K562 (cell line): ENCODE measurements at regions not wholly inside any gene's neighbourhood (a gene's known extent, or its start where the extent isn't known, plus 50 kb on each side); places are given as distances from the start of the nearest gene placed in this dataset.

Source experiments
- ATAC-seq: fragments of 200-7000 bp; cut with Tn5 transposase; 3 replicates; pipeline ENCODE4 v1.9.1; 2020; ENCODE audit warnings: moderate library complexity
- BruUV-seq: library from RNA; stranded (reverse); fragments of 400-500 nt; replicated peaks from 2 replicates; lab custom pipeline; 2021; lab: Mats Ljungman, UMichigan
- CTCF ChIA-PET: fragments of 300-600 bp; formaldehyde crosslinking; extraction: SDS; loops from one replicate; lab custom pipeline; 2021; ENCODE audit warnings: low intra/inter-chr PET ratio; lab: Yijun Ruan, JAX
- POLR2A ChIA-PET: fragments of 300-600, 350-650 bp; sonication (Branson Sonifier 250); formaldehyde crosslinking; extraction: SDS; loops from one replicate; lab custom pipeline; 2021; ENCODE audit warnings: antibody characterized with exemption, inconsistent platforms; lab: Yijun Ruan, JAX
- DNase-seq, 4 experiments: peaks; one replicate each; pipeline versions ENCODE4 v3.0.0 to v3.0.0-alpha.2; 2011 to 2018; ENCODE audit warnings: low spot score in 3 of 4, mixed read lengths in 3 of 4; ENCODE audit errors: extremely low read depth in 1 of 4
- FAIRE-seq: peaks from 2 replicates; lab custom pipeline; 2011; peaks lifted over from hg19 to GRCh38; lab: Jason Lieb, UNC
- H2AFZ ChIP-seq: 2 replicates; pipeline ENCODE4 v1.6.0; 2011; ENCODE audit warnings: low read depth, low read length, control low read depth, inconsistent platforms
- H3K27ac ChIP-seq: fragments of 200-600 bp; 3 replicates; pipeline ENCODE4 v1.8.0; 2011; ENCODE audit warnings: low read depth, mild to moderate bottlenecking, control low read depth, inconsistent platforms, low read length, moderate library complexity, mixed read lengths; ENCODE audit errors: extremely low read depth
- H3K27me3 ChIP-seq, 2 experiments: fragments of 300-600 bp in 1 of 2; 2 replicates in 1 of 2; 3 replicates in 1 of 2; pipeline versions ENCODE4 v1.6.0 to v1.8.0; 2011; ENCODE audit warnings: inconsistent platforms in 2 of 2, low read length in 2 of 2, mild to moderate bottlenecking in 1 of 2, mixed read lengths in 1 of 2, moderate library complexity in 1 of 2; ENCODE audit not compliant: control insufficient read depth in 2 of 2, insufficient read depth in 2 of 2
- H3K36me3 ChIP-seq: fragments of 300-600 bp; 3 replicates; pipeline ENCODE4 v1.8.0; 2011; ENCODE audit warnings: mild to moderate bottlenecking, low read length, inconsistent platforms; ENCODE audit not compliant: control insufficient read depth, insufficient read depth
- H3K4me1 ChIP-seq, 2 experiments: fragments of 200-600 bp in 1 of 2; replicated peaks in 1 of 2; 2 replicates in 1 of 2; 3 replicates in 1 of 2; pipeline versions ENCODE4 v1.5.1 to v1.8.0; 2011; ENCODE audit warnings: inconsistent platforms in 2 of 2, low read length in 2 of 2, mild to moderate bottlenecking in 1 of 2, mixed read lengths in 1 of 2, moderate library complexity in 1 of 2; ENCODE audit not compliant: control insufficient read depth in 2 of 2, insufficient read depth in 2 of 2
- H3K4me2 ChIP-seq: 2 replicates; pipeline ENCODE4 v1.6.1; 2011; ENCODE audit warnings: low read length, control low read depth, inconsistent platforms, mixed read lengths; ENCODE audit not compliant: insufficient read depth
- H3K4me3 ChIP-seq: fragments of 200-600 bp; sonication (generic), shearing (Covaris generic); 2 replicates; pipeline ENCODE4 v1.5.1; 2016; ENCODE audit warnings: control low read depth, inconsistent platforms
- H3K79me2 ChIP-seq: fragments of 200-600 bp; 3 replicates; pipeline ENCODE4 v1.8.0; 2011; ENCODE audit warnings: low read length, inconsistent platforms; ENCODE audit not compliant: control insufficient read depth, insufficient read depth
- H3K9ac ChIP-seq, 2 experiments: 2 replicates each; pipeline versions ENCODE4 v1.6.0 to v1.6.1; 2011; ENCODE audit warnings: low read depth in 2 of 2, low read length in 2 of 2, control low read depth in 1 of 2, inconsistent platforms in 1 of 2, mild to moderate bottlenecking in 1 of 2, mixed read lengths in 1 of 2; ENCODE audit not compliant: insufficient read depth in 1 of 2
- H3K9me1 ChIP-seq: one replicate; pipeline ENCODE4 v1.6.0; 2011; ENCODE audit warnings: inconsistent platforms, mild to moderate bottlenecking, low read length, moderate library complexity; ENCODE audit not compliant: control insufficient read depth, insufficient read depth
- H3K9me3 ChIP-seq: replicated peaks from 2 replicates; pipeline ENCODE4 v1.5.1; 2011; ENCODE audit warnings: low read depth, low read length, inconsistent platforms; ENCODE audit not compliant: control insufficient read depth, insufficient read depth
- H4K20me1 ChIP-seq: replicated peaks from 2 replicates; pipeline ENCODE4 v1.6.1; 2011; ENCODE audit warnings: low read length, inconsistent platforms, mixed read lengths; ENCODE audit not compliant: control insufficient read depth, insufficient read depth
- CHD4 ChIP-seq: fragments of 200-600 bp; sonication (generic); IDR thresholded peaks from 3 replicates; pipeline ENCODE4 v1.6.1; 2012; ENCODE audit warnings: low read depth, mild to moderate bottlenecking, mixed read lengths, low read length, inconsistent platforms; ENCODE audit not compliant: insufficient read depth, insufficient replicate concordance, poor library complexity, severe bottlenecking
- COPS2 ChIP-seq: fragments of 450-650 bp; conservative IDR thresholded peaks from 2 replicates; pipeline ENCODE4 v1.6.1; 2016; ENCODE audit warnings: mild to moderate bottlenecking, moderate library complexity
- CTCF ChIP-seq, 3 experiments: IDR thresholded peaks in 2 of 3; conservative IDR thresholded peaks in 1 of 3; 2 replicates each; pipeline ENCODE4 v1.5.1; 2011 to 2012; ENCODE audit warnings: low read length in 3 of 3, mild to moderate bottlenecking in 3 of 3, control low read depth in 2 of 3, improper control_type of control experiment in 1 of 3, inconsistent platforms in 1 of 3, low read depth in 1 of 3, mixed read lengths in 1 of 3, moderate library complexity in 1 of 3; ENCODE audit not compliant: insufficient read depth in 2 of 3
- MTA2 ChIP-seq: fragments of 450-650 bp; IDR thresholded peaks from 2 replicates; pipeline ENCODE4 v1.6.1; 2016; ENCODE audit warnings: low read depth
- NELFE ChIP-seq: IDR thresholded peaks from 2 replicates; pipeline ENCODE4 v1.6.1; 2011; ENCODE audit warnings: mild to moderate bottlenecking; ENCODE audit not compliant: insufficient read depth, insufficient read length
- PREB ChIP-seq: sonication (generic); formaldehyde crosslinking; IDR thresholded peaks from 2 replicates; pipeline ENCODE4 v1.8.1; 2023; ENCODE audit warnings: mild to moderate bottlenecking, missing genetic modification reagents
- RCOR1 ChIP-seq, 2 experiments: IDR thresholded peaks; 2 replicates each; pipeline ENCODE4 v1.6.1; 2012; ENCODE audit warnings: low read depth in 2 of 2, low read length in 2 of 2, borderline replicate concordance in 1 of 2, improper control_type of control experiment in 1 of 2
- STAT5B ChIP-seq: fragments of 250-450 bp; sonication (Bioruptor Pico); IDR thresholded peaks from 2 replicates; pipeline ENCODE4 v1.8.0; 2021; ENCODE audit warnings: mild to moderate bottlenecking, inconsistent platforms
- TGIF2 ChIP-seq: sonication (generic); formaldehyde crosslinking; IDR thresholded peaks from 2 replicates; pipeline ENCODE4 v1.8.1; 2022; ENCODE audit warnings: mild to moderate bottlenecking, missing genetic modification reagents, moderate library complexity
- YY1 ChIP-seq, 3 experiments: IDR thresholded peaks; 2 replicates each; pipeline ENCODE4 v1.6.1; 2011; ENCODE audit warnings: low read length in 2 of 3, mild to moderate bottlenecking in 2 of 3, moderate library complexity in 2 of 3, borderline replicate concordance in 1 of 3, control low read depth in 1 of 3, low read depth in 1 of 3; ENCODE audit not compliant: insufficient read depth in 3 of 3, insufficient replicate concordance in 2 of 3, control insufficient read depth in 1 of 3, insufficient read length in 1 of 3; ENCODE audit errors: extremely low read depth in 1 of 3
- ZNF444 ChIP-seq: fragments of 250-450 bp; sonication (Bioruptor Pico); IDR thresholded peaks from 2 replicates; pipeline ENCODE4 v1.4.0; 2020; ENCODE audit warnings: mild to moderate bottlenecking, moderate library complexity
- ZNF584 ChIP-seq: fragments of 200-800 bp; sonication (Bioruptor generic); IDR thresholded peaks from 2 replicates; pipeline ENCODE4 v1.6.1; 2016; ENCODE audit warnings: low read depth, mild to moderate bottlenecking, missing genetic modification characterization, missing compliant biosample characterization
- WGBS: fragments of 100-300 bp; shearing (Covaris generic); methylation state at CpG from one replicate; pipeline ENCODE4 v1.1.6; 2016; ENCODE audit warnings: low coverage, mixed read lengths; ENCODE audit not compliant: insufficient coverage; ENCODE audit errors: missing lambda C conversion rate; 5-methylcytosine and 5-hydroxymethylcytosine counted together
- in situ Hi-C: fragments of 300-500 bp; cut with MboI; formaldehyde crosslinking; loops from 4 replicates; pipeline ENCODE4 v1.15.0; 2018; ENCODE audit warnings: inconsistent platforms, mixed read lengths
- intact Hi-C: fragments of 100-400 bp; cut with micrococcal nuclease; formaldehyde crosslinking; loops from 2 replicates; pipeline ENCODE4 v1.14.2; 2022

GRCh38 chr13:87376081-87376480 lies 295.1 kb upstream of the SLITRK5 start:
- ChIA-PET CTCF (no interaction called here), POLR2A (interaction anchor here (0.5 kb wide), 1 partner anchor 239 kb away, joined by 3 read pairs; no protein-coding TSS in a partner anchor)
- TF ChIP-seq STAT5B (CRISPR knock-in tag) (no peak), CHD4 (no peak)
- H3K9me3 ChIP-seq: no peaks in the 10 kb centered on the region
- no peak overlapping the region for H3K4me2 ChIP-seq
- H3K79me2 ChIP-seq: no peaks in the 10 kb centered on the region
- H3K27me3 ChIP-seq: no peaks in the 10 kb centered on the region
- no peaks in the 10 kb centered on the region for H3K4me1 ChIP-seq
- no peak overlapping the region for H3K4me3 ChIP-seq
- ATAC-seq (no peak), DNase-seq (no peak), FAIRE-seq (no peak)
- H3K9me1 ChIP-seq: no peaks in the 10 kb centered on the region
- intact Hi-C loops: no loop called here
- no peak overlapping the region for H3K27ac ChIP-seq
- no peaks in the 10 kb centered on the region for H3K36me3 ChIP-seq
- WGBS: 0% methylated on average over 1 of the region's 1 CpG
- in situ Hi-C loops: no loop called here
- no peak overlapping the region for H3K9ac ChIP-seq
- no peaks in the 10 kb centered on the region for H4K20me1 ChIP-seq
- H2AFZ ChIP-seq: no peak overlapping the region
- no TSS peak for BruUV-seq

DNA sequence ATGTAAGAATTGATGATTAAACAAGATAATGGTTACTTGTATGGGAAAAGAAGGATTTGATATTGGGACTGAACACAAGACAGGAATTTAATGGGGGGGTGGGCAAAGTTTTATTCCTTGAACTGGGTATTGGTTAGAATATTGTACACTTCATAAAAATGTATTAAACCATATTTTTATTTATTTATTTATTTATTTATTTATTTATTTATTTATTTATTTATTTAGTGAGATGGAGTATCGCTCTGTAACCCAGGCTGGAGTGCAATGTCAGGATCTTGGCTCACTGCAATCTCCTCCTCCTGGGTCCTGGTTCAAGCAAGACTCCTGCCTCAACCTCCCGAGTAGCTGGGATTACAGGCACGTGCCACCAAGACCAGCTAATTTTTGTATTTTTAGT lies 287.1 kb upstream of the SLITRK5 start:
- no peaks in the 10 kb centered on the region for H4K20me1 ChIP-seq
- no peaks in the 10 kb centered on the region for H3K27me3 ChIP-seq
- H3K9me3 ChIP-seq: no peaks in the 10 kb centered on the region
- ChIA-PET POLR2A (no interaction called here), CTCF (no interaction called here)
- no peaks in the 10 kb centered on the region for H3K4me1 ChIP-seq
- intact Hi-C loops: no loop called here
- 0% methylated on average over 3 of the region's 3 CpGs for WGBS
- no peaks in the 10 kb centered on the region for H3K36me3 ChIP-seq
- H3K4me3 ChIP-seq: no peak overlapping the region
- FAIRE-seq (no peak), DNase-seq (no peak), ATAC-seq (no peak)
- no peak overlapping the region for H3K4me2 ChIP-seq
- no peak overlapping the region for H3K9ac ChIP-seq
- no peak overlapping the region for H3K27ac ChIP-seq
- no TSS peak for BruUV-seq
- in situ Hi-C loops: no loop called here
- no peaks in the 10 kb centered on the region for H3K9me1 ChIP-seq
- H3K79me2 ChIP-seq: no peaks in the 10 kb centered on the region
- H2AFZ ChIP-seq: no peak overlapping the region
- TF ChIP-seq CTCF (IDR thresholded peaks at IDR 0.05 in 2 of 3, conservative IDR thresholded peaks at IDR 0.05 in 1 of 3; ENCODE audit: insufficient read depth in 2 of 3, low read depth in 1 of 3, low read length in 3 of 3) (no peak), ZNF444 (CRISPR knock-in tag) (no peak), TGIF2 (CRISPR knock-in tag) (no peak), COPS2 (no peak), ZNF584 (CRISPR knock-in tag) (no peak), NELFE (no peak), RCOR1 (IDR thresholded peaks at IDR 0.05; ENCODE audit: borderline replicate concordance in 1 of 2, low read depth in 2 of 2, low read length in 2 of 2) (no peak), YY1 (IDR thresholded peaks at IDR 0.05; ENCODE audit: borderline replicate concordance in 1 of 3, control insufficient read depth in 1 of 3, extremely low read depth in 1 of 3, insufficient read depth in 3 of 3, insufficient read length in 1 of 3, insufficient replicate concordance in 2 of 3, low read depth in 1 of 3, low read length in 2 of 3) (no peak), PREB (CRISPR knock-in tag) (no peak), MTA2 (no peak)
